ENCODE measurements at regions not wholly inside any gene's neighbourhood (a gene's known extent, or its start where the extent isn't known, plus 50 kb on each side); places are given as distances from the start of the nearest gene placed in this dataset.

- BruUV-seq (replicated peaks) = no TSS peak
- ChIA-PET CTCF (interaction anchor here (0.9 kb wide), 1 partner anchor 335 kb away, joined by 3 read pairs; no protein-coding TSS in a partner anchor), POLR2A (no interaction called here)
- dilution Hi-C loops (cut with MboI; ENCODE audit: extremely low pct_ligation_motif_present, low sequenced_read_pairs) = no loop called here
- Histone ChIP-seq H3K4me3 (replicated peaks in 1 of 3; ENCODE audit: insufficient read depth in 1 of 3, low read depth in 1 of 3, low read length in 3 of 3) (no peak overlapping the region), H3K9me1 (replicated peaks; ENCODE audit: control insufficient read depth, extremely low read depth, insufficient read depth, low read length) (no peaks in the 10 kb centered on the region), H3K9me3 (replicated peaks; ENCODE audit: control insufficient read depth, insufficient read depth, low read length) (no peaks in the 10 kb centered on the region), H3K36me3 (ENCODE audit: control insufficient read depth in 2 of 2, extremely low read depth in 1 of 2, insufficient read depth in 2 of 2, low read length in 2 of 2) (no peaks in the 10 kb centered on the region), H4K20me1 (replicated peaks; ENCODE audit: control insufficient read depth, extremely low read depth, insufficient read depth, low read length) (no peaks in the 10 kb centered on the region), H3K9ac (replicated peaks; ENCODE audit: extremely low read depth, insufficient read depth, low read length) (no peak overlapping the region), H3K4me1 (ENCODE audit: control insufficient read depth, extremely low read depth, insufficient read depth, low read length) (peaks cover 3% of the 10 kb centered on the region), H3K79me2 (ENCODE audit: control insufficient read depth, insufficient read depth, low read length) (no peaks in the 10 kb centered on the region), H3K4me2 (ENCODE audit: insufficient read depth, low read length) (no peak overlapping the region), H3K27ac (ENCODE audit: insufficient read depth, low read depth, low read length) (no peak overlapping the region), H3K27me3 (ENCODE audit: control insufficient read depth in 2 of 2, insufficient read depth in 2 of 2, low read length in 2 of 2) (no peaks in the 10 kb centered on the region), H2AFZ (ENCODE audit: low read depth, low read length) (no peak overlapping the region)
- FAIRE-seq (no peak), DNase-seq (ENCODE audit: low read depth, low spot score) (no peak)
- intact Hi-C loops (cut with micrococcal nuclease) = no loop called here
- TF ChIP-seq FOS (IDR thresholded peaks at IDR 0.05; ENCODE audit: borderline replicate concordance, insufficient read depth, low read length) (no peak), POLR2AphosphoS5 (IDR thresholded peaks at IDR 0.05; ENCODE audit: insufficient read depth, low read depth, low read length) (no peak), MAX (IDR thresholded peaks at IDR 0.05; ENCODE audit: insufficient read depth, insufficient read length) (no peak), GATA2 (IDR thresholded peaks at IDR 0.05; ENCODE audit: insufficient read depth, insufficient read length, low read depth, low read length) (no peak), MYC (IDR thresholded peaks at IDR 0.05; ENCODE audit: low read depth, low read length) (no peak), POLR2A (IDR thresholded peaks at IDR 0.05; ENCODE audit: low read depth, low read length) (no peak), CTCF (IDR thresholded peaks at IDR 0.05; ENCODE audit: extremely low read depth in 1 of 2, insufficient read depth in 1 of 2, low read depth in 1 of 2, low read length in 2 of 2) (no peak), JUN (IDR thresholded peaks at IDR 0.05; ENCODE audit: borderline replicate concordance, insufficient read depth, insufficient read length, low read depth) (no peak), EZH2 (IDR thresholded peaks at IDR 0.05; ENCODE audit: borderline replicate concordance, low read depth, low read length, severe bottlenecking) (no peak)
Observed at GRCh38 chr21:39047046-39047445, 136.2 kb downstream of the PSMG1 start.

Measured in endothelial cell of umbilical vein (primary cell).